DMS79 treated with DMSO at 0.1 percent for 48 hours (cell line): ENCODE measurements at regions not wholly inside any gene's neighbourhood (a gene's known extent, or its start where the extent isn't known, plus 50 kb on each side); places are given as distances from the start of the nearest gene placed in this dataset.
"Not testable (repeated sequence)": the region's sequence is repeated elsewhere in the genome, so short reads cannot be mapped to it uniquely, and the experiment has no call there.

ENCODE experiments used
- DNase-seq: peaks from one replicate; lab custom pipeline; 2025; lab: John Stamatoyannopoulos, UW

DNA sequence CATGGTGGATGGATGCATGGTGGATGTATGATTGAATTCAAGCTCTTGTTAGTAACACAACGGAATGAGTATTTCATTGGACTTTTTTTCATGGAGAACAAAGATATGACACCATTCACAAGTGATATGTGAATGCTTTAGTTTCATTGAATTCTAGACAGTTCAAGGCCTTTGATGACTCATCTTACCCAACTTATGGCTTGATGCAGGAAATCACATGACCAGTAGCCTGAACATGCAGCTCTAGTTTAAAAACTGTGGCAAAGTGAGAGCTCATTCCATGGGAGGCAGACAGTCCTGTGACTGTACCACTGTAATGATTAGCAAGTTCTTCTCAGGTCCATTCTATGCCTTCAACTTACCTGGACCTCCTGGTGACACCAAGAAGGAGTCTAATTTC lies 1239.3 kb downstream of the TYW1 start:
- DNase-seq = no peak

DNA sequence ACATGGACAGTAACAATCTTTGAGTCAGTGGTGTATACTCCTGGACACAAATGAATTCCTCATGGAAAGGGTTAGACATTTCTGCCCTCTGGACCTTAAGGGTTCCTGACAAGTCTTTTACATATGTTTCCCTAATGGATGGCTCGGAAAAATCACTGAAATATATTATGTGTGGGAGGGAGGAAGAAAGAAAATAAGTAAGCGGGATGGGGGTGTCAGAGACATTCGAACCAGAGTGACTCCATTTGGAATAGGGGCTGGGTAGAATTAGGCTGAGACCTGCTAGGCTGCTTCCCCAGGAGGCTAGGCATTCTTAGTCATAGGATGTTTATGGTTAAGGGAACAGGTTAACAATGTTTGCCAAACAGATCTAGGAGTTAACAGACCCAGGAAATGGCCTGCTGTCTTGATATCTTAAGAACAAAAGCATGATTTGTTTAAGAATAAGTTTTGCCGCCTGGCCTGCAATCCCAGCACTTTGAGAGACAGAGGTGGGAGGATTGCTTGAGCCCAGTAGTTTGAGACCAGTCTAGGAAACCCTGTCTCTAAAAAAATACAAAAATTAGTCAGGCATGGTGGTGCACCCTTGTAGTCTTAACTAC lies 1241.7 kb downstream of the TYW1 start:
- DNase-seq = no peak

DNA sequence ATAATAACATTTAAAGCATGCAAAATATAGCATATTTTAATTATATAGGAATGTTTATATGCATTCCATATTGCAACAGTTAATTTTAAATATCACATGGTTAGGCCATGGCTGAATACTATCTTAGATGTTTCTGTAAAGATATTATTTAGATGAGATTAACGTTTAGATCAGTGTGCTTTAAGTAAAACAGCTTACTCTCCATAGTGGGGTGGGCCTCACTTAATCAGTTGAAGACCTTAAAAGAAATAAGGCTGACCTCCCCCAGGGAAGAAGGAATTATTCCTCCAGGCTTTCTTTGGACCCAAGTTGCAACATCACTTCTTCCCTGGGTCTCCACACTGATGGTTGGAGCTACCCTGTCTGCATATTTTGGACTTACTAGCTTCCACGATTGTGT lies 1246.5 kb downstream of the TYW1 start:
- DNase-seq = no peak

DNA sequence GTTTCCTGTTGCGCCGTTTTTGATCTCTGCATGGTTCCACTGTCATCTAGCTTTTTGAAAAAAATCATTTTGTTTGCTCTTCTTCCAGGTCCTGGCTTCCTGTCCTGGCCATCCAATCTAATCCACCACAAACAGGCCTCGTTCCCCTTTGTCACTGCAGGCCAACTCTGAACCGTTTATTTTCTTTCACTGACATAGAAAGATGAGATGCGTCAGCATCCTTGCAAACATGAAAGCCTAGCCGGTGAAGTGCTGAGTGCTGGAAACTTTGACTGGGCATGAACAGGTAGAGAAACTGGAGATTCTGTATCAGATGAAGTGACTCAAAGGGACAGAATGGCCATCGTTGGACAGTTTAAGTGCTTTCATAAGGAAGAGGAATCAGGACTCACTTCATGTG lies 1247.8 kb downstream of the TYW1 start:
- no peak for DNase-seq

DNA sequence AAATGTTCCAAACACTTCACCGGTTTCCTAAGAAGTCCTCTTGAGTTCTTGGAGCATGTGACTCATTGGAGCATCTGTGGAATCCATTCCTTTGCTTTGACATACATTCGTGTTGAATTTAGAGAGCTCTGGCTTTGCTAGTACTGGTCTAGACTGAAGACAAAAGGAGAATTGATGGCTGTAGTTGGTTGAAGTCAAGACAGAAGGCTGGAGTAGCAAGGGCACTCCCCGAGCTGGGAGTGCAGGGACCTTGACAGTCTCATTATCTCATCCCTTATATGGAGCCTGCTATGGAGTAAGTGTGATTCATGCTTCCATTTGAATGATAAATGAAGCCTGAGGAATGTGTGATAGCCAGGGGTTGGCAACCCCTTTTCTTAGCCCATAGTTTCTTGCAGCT lies 1249.1 kb downstream of the TYW1 start:
- DNase-seq = peak; percentile 33

DNA sequence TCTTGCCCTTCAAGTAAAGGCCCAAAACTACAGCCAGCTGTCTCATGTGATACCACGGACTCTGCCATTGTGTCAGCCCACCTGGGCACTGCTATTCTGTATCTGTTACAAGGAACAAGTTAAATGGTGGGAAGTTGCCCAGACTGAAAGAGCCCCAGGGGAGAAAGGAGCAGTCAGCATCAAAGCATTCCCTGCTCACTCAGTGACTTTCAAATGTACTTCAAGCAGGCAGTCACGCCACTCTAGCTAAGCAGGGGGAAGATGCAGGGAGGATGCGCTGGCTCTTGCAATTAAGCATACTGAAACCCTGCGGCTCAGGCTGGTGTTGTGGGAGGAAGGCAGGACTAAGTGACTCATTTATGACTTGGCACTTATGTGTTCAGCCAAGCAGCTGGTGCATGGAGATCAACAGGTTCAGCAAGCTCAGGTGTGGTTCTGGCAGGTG lies 1249.6 kb downstream of the TYW1 start:
- peak; percentile 90 for DNase-seq

DNA sequence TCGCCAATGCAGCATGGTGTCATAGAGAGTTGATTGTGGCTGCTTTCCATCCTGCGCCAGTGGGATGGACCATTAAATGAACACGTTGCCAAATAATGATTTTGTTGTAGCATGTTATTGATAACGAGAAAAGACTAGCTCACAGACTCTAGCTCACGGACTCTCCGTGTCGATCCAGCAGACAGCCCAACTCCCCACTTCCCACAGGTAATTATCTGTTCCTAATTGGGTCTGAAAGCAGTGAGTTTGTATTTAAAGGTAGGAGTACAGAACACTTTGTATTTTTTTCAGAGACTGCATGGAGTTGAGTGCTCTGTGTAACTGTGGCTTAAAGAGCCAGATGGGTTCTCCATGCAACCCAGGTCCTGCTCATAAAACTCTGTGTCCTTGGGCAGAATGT lies 1250.5 kb downstream of the TYW1 start:
- DNase-seq = no peak

DNA sequence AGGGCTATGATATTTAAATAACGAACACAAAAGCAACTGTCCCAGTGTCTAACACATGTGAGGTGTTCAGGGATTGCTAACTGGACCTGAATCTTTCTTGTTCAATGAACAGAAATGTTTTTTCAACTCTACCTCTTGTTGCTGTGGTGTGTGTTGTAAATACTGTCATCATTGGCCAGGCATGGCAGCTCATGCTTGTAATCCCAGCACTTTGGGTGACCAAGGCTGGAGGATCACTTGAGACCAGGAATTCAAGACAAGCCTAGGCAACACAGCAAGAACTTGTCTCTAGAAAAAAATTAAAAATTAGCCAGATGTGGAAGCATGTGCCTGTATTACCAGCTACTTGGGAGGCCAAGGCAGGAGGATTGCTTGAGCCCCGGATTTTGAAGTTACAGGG lies 1250.9 kb downstream of the TYW1 start:
- no peak for DNase-seq

DNA sequence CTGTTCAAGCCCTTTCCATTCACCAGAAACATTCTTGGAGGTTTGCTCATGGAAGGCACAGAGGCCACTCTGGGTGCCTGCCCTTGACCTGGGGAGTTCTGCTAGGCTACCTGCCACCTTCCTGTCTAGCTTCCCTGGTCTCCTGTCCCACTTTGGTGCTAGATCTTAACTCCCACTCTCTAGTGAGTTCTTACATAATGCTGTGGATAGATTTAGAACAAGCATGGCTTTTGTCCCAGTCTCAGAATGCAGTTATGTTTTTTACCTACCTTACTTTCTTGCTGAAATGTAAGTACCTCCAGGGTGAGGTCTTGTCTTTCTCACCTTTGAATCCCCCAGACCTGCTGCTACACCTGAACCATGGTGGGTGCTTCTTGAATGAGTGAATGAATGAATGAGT lies 1252.3 kb downstream of the TYW1 start:
- DNase-seq = no peak

DNA sequence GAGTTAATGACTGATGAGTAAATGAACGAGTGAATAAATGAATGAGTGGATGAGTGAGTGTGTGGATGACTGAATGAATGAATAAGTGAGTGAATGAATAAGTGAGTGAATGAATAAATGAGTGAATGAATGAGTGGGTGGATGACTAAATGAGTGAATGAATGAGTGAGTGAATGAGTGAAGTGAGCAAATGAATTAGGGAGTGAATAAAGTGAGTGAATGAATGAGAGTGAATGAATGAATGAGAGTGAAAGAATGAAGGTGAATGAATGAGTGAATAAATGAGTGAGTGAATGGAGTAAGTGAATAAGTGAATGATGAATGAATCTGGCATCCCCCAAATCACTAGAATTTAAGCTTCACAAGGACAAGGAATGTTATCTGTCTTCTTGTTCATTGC lies 1253.0 kb downstream of the TYW1 start:
- DNase-seq = no peak

DNA sequence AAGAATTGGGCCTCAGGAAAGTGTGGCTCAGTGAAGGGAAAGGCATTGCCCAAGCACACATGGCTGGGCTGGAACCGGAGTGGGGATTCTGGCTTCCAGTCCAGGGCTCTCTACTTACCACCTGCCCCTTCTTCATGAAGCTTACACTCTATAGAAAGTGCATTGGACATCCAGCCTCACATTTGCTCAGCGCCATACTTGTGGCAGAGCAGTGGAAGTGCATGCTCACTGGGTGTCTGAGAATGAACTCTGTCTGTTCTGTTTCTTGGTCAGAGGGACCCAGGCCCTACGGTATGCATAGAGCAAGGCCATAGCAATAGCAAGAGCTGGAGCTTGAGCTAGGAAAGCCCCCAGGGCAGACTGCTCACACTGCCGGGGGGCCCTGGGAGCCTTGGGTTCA lies 1253.5 kb downstream of the TYW1 start:
- DNase-seq = no peak

DNA sequence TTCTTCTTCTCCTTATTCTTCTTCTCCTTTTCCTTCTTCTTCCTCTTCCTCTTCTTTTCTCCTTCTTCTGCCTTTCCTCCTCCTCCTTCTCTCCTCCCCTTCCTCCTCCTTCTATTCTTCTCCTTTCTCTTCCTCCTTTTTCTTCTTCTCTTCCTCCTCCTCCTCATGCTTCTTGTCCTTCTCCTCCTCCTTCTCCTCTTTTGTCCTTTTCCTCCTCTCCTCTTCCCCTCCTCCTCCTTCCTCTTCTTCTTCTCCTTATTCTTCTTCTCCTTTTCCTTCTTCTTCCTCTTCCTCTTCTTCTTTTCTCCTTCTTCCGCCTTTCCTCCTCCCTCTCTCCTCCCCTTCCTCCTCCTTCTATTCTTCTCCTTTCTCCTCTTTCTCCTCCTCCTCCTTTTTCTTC lies 1258.2 kb downstream of the TYW1 start:
- not testable (repeated sequence) for DNase-seq

DNA sequence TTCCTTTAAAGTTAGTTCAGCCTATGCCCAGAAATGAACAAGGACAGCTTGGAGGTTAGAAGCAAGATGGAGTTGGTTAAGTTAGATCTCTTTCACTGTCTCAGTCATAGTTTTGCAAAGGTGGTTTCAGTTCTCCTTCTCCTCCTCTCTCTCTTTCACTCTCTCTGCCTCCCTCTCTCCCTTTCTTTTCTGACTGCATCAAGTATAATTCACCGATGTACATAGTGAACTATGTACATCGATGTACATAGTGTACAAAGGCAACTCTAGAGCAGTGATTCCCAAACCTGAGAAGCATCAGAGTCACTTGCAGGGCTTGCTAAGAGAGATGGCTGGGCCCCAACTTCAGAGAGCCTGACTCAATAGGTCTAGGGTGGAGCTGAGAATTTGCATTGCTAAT lies 1259.7 kb downstream of the TYW1 start:
- no peak for DNase-seq

DNA sequence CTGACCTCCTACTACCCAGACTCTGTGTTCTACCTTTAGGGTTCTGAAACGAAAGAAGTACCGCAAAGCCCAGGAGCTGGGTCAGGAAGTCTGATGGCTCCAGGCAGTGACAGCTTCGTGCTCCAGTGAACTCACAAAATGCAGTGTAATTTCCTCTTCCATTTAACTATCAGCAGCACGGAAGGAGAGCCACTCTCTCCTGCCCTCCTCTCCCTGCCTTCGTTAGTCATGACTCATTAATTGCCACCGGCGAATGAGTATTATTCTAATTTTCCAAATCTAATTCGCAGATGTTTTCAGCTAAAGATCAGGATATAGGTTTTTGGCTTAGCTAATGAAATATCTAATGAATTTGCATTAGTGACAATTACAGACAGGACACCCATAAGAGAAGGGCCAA lies 1262.0 kb downstream of the TYW1 start:
- peak; percentile 36 for DNase-seq

DNA sequence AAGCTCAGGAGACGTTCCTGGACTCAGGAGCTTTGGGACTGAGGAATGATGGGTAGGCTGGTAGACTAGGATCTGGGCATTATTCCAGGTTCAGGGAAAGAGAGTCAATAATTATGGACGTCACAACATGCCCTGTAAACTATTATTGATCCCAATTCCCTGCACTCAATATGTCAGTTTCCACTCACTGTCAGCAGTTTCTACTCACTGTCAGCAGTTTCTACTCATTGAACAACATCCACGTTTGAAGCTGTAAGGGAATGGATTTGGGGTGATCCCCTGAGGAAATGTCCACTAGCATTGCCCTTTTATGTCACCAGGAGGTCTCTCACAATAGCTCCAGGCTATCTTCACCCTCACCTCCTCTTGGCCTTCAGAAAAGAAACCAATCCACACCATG lies 1268.6 kb downstream of the TYW1 start:
- DNase-seq = no peak

DNA sequence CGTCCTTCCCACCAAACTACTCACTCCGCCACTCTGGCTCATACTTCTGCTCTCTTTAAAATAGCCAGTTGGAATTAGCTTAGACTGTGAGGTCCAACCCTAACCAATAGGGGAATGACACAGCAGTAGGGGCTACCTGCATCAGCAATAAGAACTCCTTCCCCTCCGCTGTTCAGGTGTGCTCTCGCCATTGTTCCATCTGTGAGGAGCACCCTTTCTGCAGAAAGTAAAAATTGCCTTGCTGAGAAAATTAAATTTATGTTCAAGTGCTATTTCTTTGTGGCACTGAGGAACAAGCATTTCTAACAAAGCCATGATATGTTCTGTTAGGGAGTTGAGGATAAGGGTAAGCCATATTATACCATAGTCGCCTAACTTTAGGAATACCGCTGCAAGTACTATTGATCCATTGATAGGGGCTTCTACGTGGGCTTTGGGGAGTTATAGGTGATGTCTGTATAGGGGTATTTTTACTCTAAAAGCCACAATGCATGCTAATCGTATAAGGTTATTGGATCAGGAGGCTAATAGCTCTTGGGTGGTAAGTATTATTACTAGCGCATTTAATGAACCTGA lies 1269.5 kb downstream of the TYW1 start:
- no peak for DNase-seq

DNA sequence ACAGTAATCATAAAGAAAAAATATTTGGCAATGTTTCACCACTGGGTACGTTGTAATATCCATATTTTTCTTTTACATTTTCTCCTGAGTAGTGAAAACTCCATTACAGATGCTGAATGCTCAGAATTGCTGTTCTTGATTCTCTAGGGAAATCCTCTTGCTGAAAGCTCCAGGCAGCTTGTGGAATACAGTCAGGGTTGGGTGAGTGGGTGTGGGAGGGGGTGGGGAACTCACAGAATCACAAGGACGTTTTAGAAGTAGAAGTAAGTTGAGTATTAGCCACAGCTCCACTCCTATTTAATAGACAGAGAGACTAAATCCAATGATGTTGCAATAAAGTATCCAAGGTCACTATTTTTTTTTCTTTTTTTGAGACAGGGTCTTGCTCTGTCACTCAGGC lies 1270.9 kb downstream of the TYW1 start:
- no peak for DNase-seq

DNA sequence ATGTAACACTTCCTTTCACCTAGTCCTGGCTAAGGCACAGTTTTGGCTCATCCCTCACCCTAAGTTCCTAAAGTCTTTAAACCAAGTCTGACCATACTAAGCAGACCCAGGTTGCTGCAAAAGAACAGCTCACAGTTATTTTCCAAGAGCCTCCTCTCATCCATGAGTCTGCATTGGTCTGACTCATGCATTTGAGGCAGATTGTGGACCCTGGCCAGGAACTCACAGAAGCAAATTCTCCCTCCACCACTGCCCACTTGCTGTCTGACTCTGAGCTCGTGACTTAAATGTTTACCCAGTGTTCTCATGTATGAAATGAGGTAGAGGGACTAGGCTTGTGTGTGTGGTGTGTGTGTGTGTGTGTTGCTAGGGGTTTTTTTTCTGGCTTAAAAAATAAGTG lies 1272.8 kb downstream of the TYW1 start:
- DNase-seq = peak; percentile 5

DNA sequence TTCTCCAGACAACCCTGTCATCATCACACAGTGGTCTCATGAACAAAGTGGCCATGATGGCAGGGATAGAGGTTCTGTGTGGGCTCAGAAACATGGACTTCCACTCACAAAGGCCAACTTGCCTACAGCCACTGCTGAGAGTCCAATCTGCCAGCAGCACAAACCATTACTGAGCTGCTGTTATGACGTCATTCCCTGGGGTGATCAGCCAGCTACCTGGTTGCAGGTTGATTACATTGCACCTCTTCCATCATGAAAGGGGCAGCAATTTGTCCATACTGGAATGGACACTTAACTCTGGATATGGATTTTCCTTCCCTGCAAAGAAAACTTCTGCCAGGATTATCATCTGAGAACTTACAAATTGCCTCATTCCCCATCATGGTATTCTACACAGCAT lies 1275.9 kb downstream of the TYW1 start:
- DNase-seq = no peak

DNA sequence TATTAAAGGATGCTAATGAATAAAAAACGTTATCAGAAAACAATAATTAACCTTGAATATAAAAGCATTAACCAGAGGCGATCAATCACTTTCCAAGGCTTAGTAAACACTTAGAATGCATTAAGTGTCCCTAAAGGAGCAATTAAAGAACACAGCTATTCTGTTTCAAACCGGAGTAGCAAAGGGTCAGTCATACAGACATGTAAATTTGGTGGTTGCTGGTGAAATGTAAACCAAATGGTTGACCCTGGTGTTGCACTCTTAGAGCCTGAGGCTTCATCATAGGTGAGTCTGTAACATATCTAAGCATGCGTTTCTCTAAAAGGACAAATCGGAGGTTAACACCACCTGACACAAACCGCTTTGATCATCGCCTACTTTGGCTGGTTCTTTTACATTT lies 1280.1 kb downstream of the TYW1 start:
- DNase-seq = no peak

DNA sequence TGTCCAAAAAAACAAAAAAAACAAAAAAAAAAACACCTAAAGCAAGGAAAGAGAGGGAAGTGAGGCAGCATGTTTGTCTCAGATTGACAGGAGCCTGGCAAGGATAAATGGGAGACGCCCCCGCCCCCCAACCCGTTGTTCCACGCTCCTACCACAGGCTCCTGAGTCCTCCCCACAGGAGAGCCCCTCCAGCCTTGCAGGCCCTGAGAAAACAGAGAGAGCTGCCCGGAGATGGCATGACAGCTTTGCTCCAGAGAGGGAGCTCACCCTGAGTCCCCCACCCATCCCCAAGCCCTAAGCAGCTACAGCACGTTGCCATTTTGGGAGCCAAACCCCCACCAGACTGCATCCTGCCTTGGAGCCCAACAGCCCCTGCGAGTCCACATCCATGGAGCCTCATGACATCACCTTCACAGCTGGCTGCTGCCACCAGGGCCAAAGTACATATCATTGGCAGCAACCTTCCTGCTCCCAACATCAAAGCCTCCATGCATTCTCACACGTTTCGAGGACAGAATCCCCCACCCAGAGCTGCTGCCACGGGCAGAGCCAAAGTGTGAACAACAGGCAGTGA lies 1283.3 kb downstream of the TYW1 start:
- no peak for DNase-seq

DNA sequence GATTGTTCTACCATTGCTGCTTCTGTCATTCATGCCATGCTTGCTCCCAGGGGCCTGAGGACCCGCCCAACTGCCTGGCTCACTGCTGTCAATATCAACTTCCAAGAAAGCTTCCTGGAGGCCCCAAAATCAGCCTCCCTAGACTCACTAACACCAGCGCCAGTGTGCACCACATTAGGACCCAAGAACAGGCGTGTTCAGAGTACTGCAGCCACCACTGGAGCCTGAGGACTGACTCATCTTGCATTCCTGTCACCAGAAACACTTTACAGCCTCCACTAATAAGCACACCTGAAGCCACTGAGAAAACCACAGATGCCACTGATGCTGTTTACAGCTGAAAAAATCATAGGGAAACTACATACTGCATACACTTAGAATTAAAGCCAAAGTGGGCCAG lies 1284.3 kb downstream of the TYW1 start:
- no peak for DNase-seq

DNA sequence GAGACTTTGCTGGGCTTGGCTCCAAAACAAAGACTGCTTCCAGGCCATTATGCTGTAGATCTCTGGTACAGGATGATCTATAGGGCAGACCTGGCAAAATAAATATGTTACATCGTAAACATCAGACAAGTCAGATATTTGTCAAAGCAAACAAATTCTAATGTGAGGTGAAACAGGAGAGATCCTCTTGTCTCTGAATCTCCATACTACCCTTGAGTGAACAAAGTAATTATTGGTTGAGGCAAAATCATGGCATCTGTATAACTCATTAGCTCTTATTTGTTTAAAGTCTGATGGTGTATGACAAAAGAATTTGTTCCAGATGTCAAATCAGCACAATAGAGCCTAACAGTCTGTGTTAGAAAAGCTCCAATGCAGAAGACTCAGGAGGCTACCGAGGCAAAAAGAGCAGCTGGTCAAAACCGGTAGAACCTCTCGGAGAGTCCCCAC lies 1291.5 kb downstream of the TYW1 start:
- no peak for DNase-seq

DNA sequence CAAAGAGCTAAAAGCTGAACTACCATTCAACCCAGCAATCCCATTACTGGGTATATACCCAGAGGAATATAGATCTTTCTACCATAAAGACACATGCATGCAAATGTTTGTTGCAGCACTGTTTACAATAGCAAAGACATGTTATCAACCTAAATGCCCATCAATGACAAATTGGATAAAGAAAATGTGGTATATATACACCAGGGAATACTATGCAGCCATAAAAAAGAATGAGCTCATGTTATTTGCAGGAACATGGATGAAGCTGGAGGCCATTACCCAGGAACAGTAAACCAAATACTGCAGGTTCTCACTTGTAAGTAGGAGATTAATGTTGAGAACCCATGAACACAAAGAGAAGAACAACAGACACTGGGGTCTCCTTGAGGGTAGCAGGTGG lies 1295.1 kb downstream of the TYW1 start:
- DNase-seq = no peak
